Fibroblast of skin of back (primary cell): ENCODE measurements at regions not wholly inside any gene's neighbourhood (a gene's known extent, or its start where the extent isn't known, plus 50 kb on each side); places are given as distances from the start of the nearest gene placed in this dataset.

Experiments used
- DNase-seq: peaks from one replicate; pipeline ENCODE4 v3.0.0-alpha.2; 2013

DNA sequence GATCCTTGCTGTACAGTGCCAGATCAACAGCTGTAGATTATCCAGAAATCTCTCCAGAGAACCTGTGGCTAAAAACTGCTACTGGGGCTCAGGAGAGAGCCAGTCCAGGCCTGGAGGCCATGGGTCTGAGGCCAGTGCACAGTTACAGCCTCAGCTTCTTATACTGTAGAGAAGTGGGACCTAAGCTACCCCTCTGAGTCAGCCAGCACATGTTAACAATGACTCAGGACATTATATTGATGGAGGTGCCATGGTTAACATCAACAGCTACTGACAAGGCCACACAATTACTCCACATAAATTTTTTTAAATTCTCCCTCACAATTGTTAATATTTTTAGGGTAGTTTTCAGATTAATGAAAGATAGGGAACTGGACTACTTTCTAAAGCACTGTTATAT is 138.5 kb downstream of the RBM26 start:
- no peak for DNase-seq

- no peak for DNase-seq
These were observed 147.6 kb downstream of the RBM26 start for GRCh38 chr13:79258489-79258888.

DNA sequence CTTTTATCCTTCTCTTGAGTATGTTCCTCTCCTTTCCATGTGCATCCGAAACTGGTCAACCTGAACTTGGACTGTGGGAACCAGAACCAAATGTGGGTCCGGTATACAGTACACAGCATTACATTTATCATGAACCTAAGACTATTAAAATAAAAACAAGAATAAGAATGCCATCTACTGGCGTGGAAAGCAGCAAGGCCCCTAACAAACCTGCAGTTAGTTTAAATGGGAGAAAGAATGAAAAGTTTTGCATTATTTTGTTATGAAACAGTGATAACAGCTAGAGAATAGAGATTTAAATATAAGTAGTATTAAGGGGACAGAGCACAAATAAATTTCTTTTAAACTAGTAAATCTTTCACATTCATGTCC is 159.5 kb downstream of the RBM26 start:
- DNase-seq, result no peak

DNA sequence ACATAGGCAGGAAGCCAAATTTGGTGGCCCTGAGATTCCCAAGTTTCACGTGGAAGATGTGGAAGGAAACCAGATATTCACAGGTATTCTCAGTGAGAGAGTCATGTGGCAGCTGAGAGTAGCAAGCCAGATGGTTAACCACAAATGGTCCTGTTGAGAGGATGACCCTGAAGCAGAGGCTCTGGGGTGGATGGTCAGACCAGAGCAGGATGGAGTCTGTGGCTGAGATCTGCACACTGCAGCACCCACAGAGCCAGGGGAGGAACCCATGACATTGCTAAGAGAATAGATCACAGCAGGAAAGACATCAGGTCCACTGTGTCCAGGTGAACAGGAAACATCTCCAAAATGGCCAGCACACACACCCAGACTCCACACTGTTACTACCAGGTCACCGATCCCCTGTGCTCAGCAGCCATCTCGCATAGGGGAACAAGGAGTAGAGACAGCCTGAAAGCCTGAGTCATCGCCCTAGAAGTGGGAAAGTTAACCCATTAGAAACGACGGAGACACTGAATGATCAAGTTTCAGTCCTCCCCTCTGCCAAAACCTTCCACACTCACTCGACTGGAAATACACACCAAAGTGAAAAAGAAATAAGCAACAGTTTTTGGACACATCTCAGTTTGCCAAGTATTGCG is 160.0 kb downstream of the RBM26 start:
- no peak for DNase-seq

DNA sequence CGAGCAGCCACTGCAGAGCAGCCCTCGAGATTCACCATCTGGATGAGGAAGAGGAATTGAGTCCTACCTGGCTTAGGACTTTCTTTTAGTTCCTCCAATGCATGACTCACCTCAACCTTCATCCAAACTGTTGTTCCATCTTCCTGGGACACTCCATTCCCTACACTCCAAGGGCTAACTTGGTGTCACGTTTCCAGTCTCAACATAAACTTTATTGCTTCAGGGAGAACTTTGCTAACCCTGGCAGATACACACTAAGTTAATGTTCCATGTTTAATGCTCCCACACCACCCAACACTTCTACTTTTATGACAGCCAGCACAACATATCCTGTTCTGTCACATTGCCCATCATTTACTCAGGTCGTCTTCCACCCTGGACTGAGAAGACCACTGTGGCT is 164.4 kb downstream of the RBM26 start:
- DNase-seq, result no peak

DNA sequence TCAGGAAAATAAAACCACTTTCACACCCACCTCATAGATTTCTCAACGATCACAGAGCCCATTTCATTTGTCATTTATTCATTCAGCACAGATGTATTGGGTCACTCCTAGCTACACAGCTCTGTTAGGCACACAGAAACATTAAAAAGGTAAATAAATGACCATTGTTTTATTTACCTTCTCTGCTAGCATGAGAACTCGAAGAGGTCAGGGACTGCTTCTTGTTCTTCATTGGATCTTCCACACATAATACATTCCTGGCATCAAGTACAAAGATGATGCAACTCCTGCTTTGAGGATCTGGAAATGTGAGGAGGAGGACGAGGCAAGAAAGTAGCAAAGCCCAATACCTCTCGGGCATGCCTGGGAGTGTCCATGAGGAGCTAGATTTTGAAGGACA is 168.1 kb downstream of the RBM26 start:
- DNase-seq, result no peak

GRCh38 chr13:79231887-79232286 is 174.2 kb downstream of the RBM26 start:
- no peak for DNase-seq

- DNase-seq, result no peak
These were observed 176.3 kb downstream of the RBM26 start for GRCh38 chr13:79229761-79230160.

- no peak for DNase-seq
These were observed 177.1 kb downstream of the RBM26 start for GRCh38 chr13:79228972-79229371.

DNA sequence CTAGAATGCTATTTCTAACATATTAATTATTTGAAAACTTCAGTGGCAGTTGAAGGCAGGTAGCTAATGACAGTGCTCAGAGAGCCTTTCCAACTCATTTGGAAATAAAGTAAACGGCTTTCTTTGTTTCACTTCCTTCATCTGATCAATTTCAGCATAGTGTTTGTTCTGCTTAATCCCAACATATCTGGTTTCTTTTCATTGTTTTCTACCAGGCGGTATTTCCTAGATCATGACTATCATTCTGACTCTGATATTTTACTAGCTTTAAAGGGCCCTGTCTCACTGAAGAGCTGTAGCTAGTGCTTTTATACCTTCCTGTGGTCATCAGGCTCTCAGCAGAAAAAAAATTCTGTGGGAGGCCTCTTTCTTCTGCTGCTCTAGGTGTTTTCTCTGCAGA is 178.6 kb downstream of the RBM26 start:
- DNase-seq, result no peak

- no peak for DNase-seq
These were observed 179.1 kb downstream of the RBM26 start for GRCh38 chr13:79226938-79227337.

- DNase-seq, result no peak
These were observed 179.8 kb downstream of the RBM26 start for GRCh38 chr13:79226250-79226649.

- no peak for DNase-seq
These were observed 180.4 kb downstream of the RBM26 start for GRCh38 chr13:79225487-79226232.

- no peak for DNase-seq
These were observed 183.4 kb downstream of the RBM26 start for GRCh38 chr13:79222427-79223205.

GRCh38 chr13:79212064-79212619 is 193.9 kb downstream of the RBM26 start:
- DNase-seq, result no peak

- no peak for DNase-seq
These were observed 194.7 kb downstream of the RBM26 start for GRCh38 chr13:79211377-79211776.

- no peak for DNase-seq
These were observed 208.1 kb downstream of the RBM26 start for GRCh38 chr13:79197933-79198332.

GRCh38 chr13:79196843-79197242 is 209.2 kb downstream of the RBM26 start:
- DNase-seq, result no peak

DNA sequence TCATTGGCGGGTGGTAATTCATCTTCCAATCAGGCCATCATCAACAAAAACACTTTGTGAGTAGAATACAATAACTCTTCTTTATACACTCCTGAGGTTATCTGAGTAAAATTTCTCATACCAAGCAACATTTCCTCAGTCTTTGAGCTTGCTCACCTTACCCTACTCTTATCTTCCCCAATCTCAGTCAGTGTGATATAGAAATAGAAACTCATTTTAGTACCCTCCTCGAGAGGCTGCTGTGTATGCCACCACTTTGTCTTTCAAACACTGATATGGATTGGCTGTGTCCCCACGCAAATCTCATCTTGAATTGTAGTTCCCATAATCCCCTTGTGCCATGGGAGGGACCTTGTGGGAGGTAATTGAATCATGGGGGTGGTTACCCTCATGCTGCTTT is 209.7 kb downstream of the RBM26 start:
- no peak for DNase-seq

DNA sequence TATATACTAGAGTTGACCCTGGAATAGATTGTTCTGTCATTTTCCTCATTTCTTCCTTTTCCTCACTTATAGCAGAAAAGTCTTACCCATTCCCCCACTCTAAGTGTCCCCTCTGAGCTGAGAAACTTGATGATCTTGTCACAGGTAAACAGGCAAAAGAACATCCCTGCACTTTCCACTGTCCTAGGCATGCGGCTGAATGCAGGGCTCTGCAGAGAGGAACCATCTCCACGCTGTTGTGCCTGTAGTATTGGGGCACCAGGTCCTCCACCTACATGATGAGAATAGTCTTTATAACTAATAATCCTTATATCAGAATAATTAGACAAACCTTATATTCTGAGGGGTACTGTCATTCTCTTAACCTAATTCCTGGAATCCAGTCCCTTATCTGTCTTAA is 211.3 kb downstream of the RBM26 start:
- no peak for DNase-seq

GRCh38 chr13:79194272-79194671 is 211.8 kb downstream of the RBM26 start:
- DNase-seq, result no peak

GRCh38 chr13:79191501-79191900 is 214.6 kb downstream of the RBM26 start:
- no peak for DNase-seq

- no peak for DNase-seq
These were observed 215.1 kb downstream of the RBM26 start for GRCh38 chr13:79190932-79191331.
